Duodenal mucosa (tissue), 2 donors: ENCODE measurements at regions not wholly inside any gene's neighbourhood (a gene's known extent, or its start where the extent isn't known, plus 50 kb on each side); places are given as distances from the start of the nearest gene placed in this dataset.

ENCODE experiments used
- H3K27ac ChIP-seq: one replicate; pipeline ENCODE4 v1.7.0; 2013; ENCODE audit warnings: low read depth, low read length
- H3K27me3 ChIP-seq, 2 donors: one replicate each; pipeline ENCODE4 v1.7.0; 2013; ENCODE audit warnings: low read length in 2 of 2, control low read depth in 1 of 2; ENCODE audit not compliant: insufficient read depth in 2 of 2, control insufficient read depth in 1 of 2
- H3K36me3 ChIP-seq, 2 donors: one replicate each; pipeline ENCODE4 v1.7.0; 2013; ENCODE audit warnings: low read length in 2 of 2, control low read depth in 1 of 2; ENCODE audit not compliant: insufficient read depth in 2 of 2, control insufficient read depth in 1 of 2
- H3K4me1 ChIP-seq, 2 donors: one replicate each; pipeline ENCODE4 v1.7.0; 2013; ENCODE audit warnings: low read length in 2 of 2, control low read depth in 1 of 2; ENCODE audit not compliant: insufficient read depth in 2 of 2, control insufficient read depth in 1 of 2
- H3K4me3 ChIP-seq, 2 donors: one replicate each; pipeline ENCODE4 v1.7.0; 2013; ENCODE audit warnings: low read length in 2 of 2, low read depth in 1 of 2
- H3K9ac ChIP-seq, 2 donors: one replicate each; pipeline ENCODE4 v1.7.0; 2013; ENCODE audit warnings: low read length in 2 of 2, low read depth in 1 of 2
- H3K9me3 ChIP-seq, 2 donors: one replicate each; pipeline ENCODE4 v1.7.0; 2013; ENCODE audit warnings: low read length in 2 of 2, control low read depth in 1 of 2; ENCODE audit not compliant: control insufficient read depth in 1 of 2

DNA sequence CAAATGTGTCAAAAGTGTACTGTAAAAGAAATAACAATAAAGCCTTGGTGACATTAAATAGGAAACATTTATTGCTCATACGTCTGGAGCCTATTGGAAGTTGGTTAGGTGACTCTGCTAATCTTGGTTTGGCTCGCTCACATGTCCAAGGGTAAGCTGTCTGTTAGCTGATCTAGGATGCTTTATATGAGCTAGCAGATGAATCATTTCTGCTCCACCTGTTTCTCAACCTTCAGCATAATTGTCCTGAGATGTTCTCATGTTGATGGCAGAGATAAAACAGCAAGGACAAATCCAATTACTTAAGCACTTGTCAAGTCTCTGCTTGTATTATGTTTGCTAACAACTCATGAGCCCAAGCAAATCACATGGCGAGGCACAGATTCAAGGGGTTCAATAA, 56.0 kb upstream of the CD53 start:
- no peaks in the 10 kb centered on the region for H3K27me3 ChIP-seq

GRCh38 chr1:110811529-110811928, 61.4 kb upstream of the CD53 start:
- Histone ChIP-seq H3K27ac (no peak overlapping the region), H3K4me1 (no peaks in the 10 kb centered on the region), H3K4me3 (no peak overlapping the region), H3K27me3 (no peaks in the 10 kb centered on the region), H3K9ac (no peak overlapping the region), H3K36me3 (no peaks in the 10 kb centered on the region), H3K9me3 (no peaks in the 10 kb centered on the region)

More for the DNA sequence above, 56.0 kb upstream of the CD53 start:
- H3K9ac ChIP-seq = no peak overlapping the region
- no peak overlapping the region for H3K27ac ChIP-seq
- H3K36me3 ChIP-seq = no peaks in the 10 kb centered on the region
- H3K4me1 ChIP-seq = no peaks in the 10 kb centered on the region
- no peak overlapping the region for H3K4me3 ChIP-seq
- H3K9me3 ChIP-seq = no peaks in the 10 kb centered on the region

- Histone ChIP-seq H3K4me3 (no peak overlapping the region), H3K27me3 (no peaks in the 10 kb centered on the region), H3K4me1 (no peaks in the 10 kb centered on the region), H3K9me3 (peaks cover 0 to 4% of the 10 kb centered on the region in 2 donors), H3K27ac (no peak overlapping the region), H3K36me3 (no peaks in the 10 kb centered on the region), H3K9ac (no peak overlapping the region)
Measured at GRCh38 chr1:110800079-110800478, 72.9 kb upstream of the CD53 start.

GRCh38 chr1:110798691-110799256, 74.2 kb upstream of the CD53 start:
- peaks cover 0 to 4% of the 10 kb centered on the region in 2 donors for H3K9me3 ChIP-seq
- no peaks in the 10 kb centered on the region for H3K4me1 ChIP-seq

GRCh38 chr1:110788673-110789072, 84.3 kb upstream of the CD53 start:
- Histone ChIP-seq H3K4me3 (no peak overlapping the region), H3K9ac (no peak overlapping the region), H3K36me3 (no peaks in the 10 kb centered on the region), H3K4me1 (no peaks in the 10 kb centered on the region), H3K27me3 (no peaks in the 10 kb centered on the region), H3K9me3 (peaks cover 0 to 4% of the 10 kb centered on the region in 2 donors), H3K27ac (no peak overlapping the region)

More at GRCh38 chr1:110798691-110799256, 74.2 kb upstream of the CD53 start:
- Histone ChIP-seq H3K27me3 (no peaks in the 10 kb centered on the region), H3K9ac (no peak overlapping the region), H3K27ac (no peak overlapping the region), H3K4me3 (no peak overlapping the region), H3K36me3 (no peaks in the 10 kb centered on the region)

DNA sequence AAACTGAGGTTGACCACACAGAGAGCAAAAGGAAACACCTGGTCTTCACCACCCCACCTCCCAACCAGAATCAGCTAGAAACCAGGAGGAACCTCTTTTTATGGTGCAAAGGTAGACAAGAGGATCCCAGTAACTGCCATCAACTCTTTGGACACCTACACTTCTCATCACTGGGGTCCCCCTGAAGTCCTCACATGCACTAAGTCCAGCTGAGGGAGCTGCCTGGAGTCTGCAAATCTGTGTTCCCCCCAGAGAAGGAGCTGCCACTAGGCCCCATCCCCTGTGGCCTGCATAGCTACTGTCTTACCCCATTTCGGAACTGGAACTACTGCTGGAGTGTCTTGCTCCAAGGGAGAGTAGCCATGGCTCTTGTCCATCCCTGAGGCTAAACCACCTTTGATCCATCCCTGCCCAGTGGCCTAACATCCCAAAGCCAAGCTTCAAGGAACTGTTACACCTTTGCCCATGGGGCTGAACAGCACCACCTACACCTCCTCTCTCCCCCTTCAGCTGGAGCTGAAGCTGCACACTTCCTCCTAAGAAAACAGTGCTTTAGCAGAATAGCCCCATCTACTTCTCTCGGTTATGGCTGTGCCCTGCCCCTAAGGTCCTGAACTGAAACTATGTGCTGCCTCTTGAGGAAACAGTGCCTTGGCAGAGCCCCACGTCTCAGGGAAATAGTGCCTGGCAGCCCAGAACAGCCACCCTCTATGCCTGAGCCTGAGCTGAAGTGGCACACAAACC, 85.4 kb upstream of the CD53 start:
- H3K27me3 ChIP-seq = no peaks in the 10 kb centered on the region
- no peak overlapping the region for H3K9ac ChIP-seq
- H3K27ac ChIP-seq = no peak overlapping the region

GRCh38 chr1:110786802-110787327, 86.1 kb upstream of the CD53 start:
- Histone ChIP-seq H3K4me1 (no peaks in the 10 kb centered on the region), H3K27me3 (no peaks in the 10 kb centered on the region), H3K9ac (no peak overlapping the region), H3K36me3 (no peaks in the 10 kb centered on the region), H3K27ac (no peak overlapping the region), H3K4me3 (no peak overlapping the region), H3K9me3 (peaks cover 0 to 4% of the 10 kb centered on the region in 2 donors)

More for the DNA sequence above, 85.4 kb upstream of the CD53 start:
- no peaks in the 10 kb centered on the region for H3K4me1 ChIP-seq
- H3K4me3 ChIP-seq = peak overlapping the region in 1 of 2 donors; percentile 23
- peaks cover 0 to 4% of the 10 kb centered on the region in 2 donors for H3K9me3 ChIP-seq
- no peaks in the 10 kb centered on the region for H3K36me3 ChIP-seq

DNA sequence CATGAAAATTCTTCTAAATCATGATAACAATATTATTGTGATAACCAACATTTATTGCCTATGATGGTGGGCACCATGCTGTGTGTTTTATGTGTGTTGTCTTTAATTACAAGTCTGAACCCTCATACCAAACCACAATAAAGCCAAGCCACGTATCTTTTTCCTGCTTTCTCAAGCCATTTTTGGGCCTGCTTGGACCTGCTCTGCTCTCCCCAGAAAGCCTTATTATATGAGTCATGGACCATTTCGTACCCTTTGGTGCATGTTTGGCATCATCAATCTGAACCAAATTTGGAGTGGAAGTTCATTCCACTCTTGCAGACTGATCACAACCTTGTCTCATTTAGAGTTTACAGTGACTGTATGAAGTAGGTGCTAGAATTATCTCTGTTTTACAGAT, 87.3 kb upstream of the CD53 start:
- peaks cover 0 to 4% of the 10 kb centered on the region in 2 donors for H3K9me3 ChIP-seq
- H3K36me3 ChIP-seq = no peaks in the 10 kb centered on the region
- no peak overlapping the region for H3K27ac ChIP-seq
- no peaks in the 10 kb centered on the region for H3K27me3 ChIP-seq
- H3K4me3 ChIP-seq = no peak overlapping the region
- H3K4me1 ChIP-seq = no peaks in the 10 kb centered on the region
- H3K9ac ChIP-seq = no peak overlapping the region

- no peak overlapping the region for H3K27ac ChIP-seq
- H3K9me3 ChIP-seq = peaks cover 0 to 4% of the 10 kb centered on the region in 2 donors
- H3K9ac ChIP-seq = no peak overlapping the region
- no peak overlapping the region for H3K4me3 ChIP-seq
- H3K27me3 ChIP-seq = peaks cover 1 to 2% of the 10 kb centered on the region in 2 donors
- H3K36me3 ChIP-seq = no peaks in the 10 kb centered on the region
- H3K4me1 ChIP-seq = no peaks in the 10 kb centered on the region
Measured at GRCh38 chr1:110785055-110785454, 87.9 kb upstream of the CD53 start.

DNA sequence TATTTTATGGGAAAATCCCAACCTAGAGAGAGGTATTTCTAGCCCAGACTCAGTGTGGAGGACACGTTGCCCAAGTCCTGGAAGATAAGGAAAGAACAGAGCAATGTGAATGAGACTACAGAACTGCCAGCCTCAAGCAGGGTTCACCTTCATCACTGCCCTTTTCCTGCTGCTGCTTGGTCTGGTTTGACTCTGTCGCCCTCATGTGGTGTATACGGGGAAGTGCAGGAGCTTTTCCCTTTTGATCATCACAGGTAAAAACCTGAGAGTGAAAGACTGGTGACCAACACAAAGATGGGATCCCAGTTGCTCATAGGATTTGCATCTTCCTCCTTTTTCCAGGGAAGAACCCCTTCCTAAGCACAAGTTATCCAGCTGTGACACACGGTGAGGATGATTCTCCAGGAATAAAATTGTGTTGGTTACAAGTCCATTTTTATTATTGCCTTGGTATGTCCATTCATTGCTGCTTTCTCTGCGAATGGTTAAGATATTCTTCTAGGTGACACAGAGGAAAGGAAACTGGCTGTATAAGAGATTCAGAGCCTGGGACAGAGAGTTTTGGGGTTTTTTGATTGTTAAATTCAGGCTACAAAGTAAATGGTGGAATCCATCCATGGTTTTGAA, 89.5 kb upstream of the CD53 start:
- Histone ChIP-seq H3K27ac (no peak overlapping the region), H3K36me3 (no peaks in the 10 kb centered on the region), H3K4me1 (no peaks in the 10 kb centered on the region), H3K4me3 (no peak overlapping the region), H3K9ac (no peak overlapping the region), H3K27me3 (peaks cover 2 to 4% of the 10 kb centered on the region in 2 donors), H3K9me3 (no peaks in the 10 kb centered on the region)
